Upper lobe of left lung (tissue), 4 donors: ENCODE measurements at regions not wholly inside any gene's neighbourhood (a gene's known extent, or its start where the extent isn't known, plus 50 kb on each side); places are given as distances from the start of the nearest gene placed in this dataset.
"Not testable (repeated sequence)": the region's sequence is repeated elsewhere in the genome, so short reads cannot be mapped to it uniquely, and the experiment has no call there.

Source experiments
- CTCF ChIP-seq, 6 experiments: fragments of 450-650 bp in 4 of 6; fragments of 200-600 bp in 2 of 6; sonication (generic) in 2 of 6; IDR thresholded peaks; one replicate each; pipeline ENCODE4 v1.5.1; 2016 to 2019; ENCODE audit warnings: antibody characterized with exemption in 6 of 6
- EP300 ChIP-seq, 4 donors: sonication (generic); formaldehyde crosslinking; IDR thresholded peaks; one replicate each; pipeline ENCODE4 v1.5.1; 2017; ENCODE audit warnings: antibody characterized with exemption in 4 of 4, control low read depth in 2 of 4
- POLR2A ChIP-seq, 4 donors: fragments of 450-650 bp; IDR thresholded peaks; one replicate each; pipeline ENCODE4 v1.5.1; 2016 to 2017; ENCODE audit warnings: antibody characterized with exemption in 4 of 4, mild to moderate bottlenecking in 2 of 4
- POLR2AphosphoS5 ChIP-seq, 2 donors: sonication (generic); formaldehyde crosslinking; IDR thresholded peaks; one replicate each; pipeline ENCODE4 v1.5.1; 2017; ENCODE audit warnings: antibody characterized with exemption in 2 of 2

- TF ChIP-seq CTCF, POLR2A, POLR2AphosphoS5, EP300 (IDR thresholded peaks at IDR 0.05): not testable (repeated sequence)
Observed at GRCh38 chr22:27109406-27109805, 452.0 kb downstream of the MIAT start.
